Dermis blood vessel endothelial cell (primary cell): ENCODE measurements at regions not wholly inside any gene's neighbourhood (a gene's known extent, or its start where the extent isn't known, plus 50 kb on each side); places are given as distances from the start of the nearest gene placed in this dataset.
"Not testable (repeated sequence)": the region's sequence is repeated elsewhere in the genome, so short reads cannot be mapped to it uniquely, and the experiment has no call there.

Source experiments
- DNase-seq: peaks from one replicate; pipeline ENCODE4 v3.0.0; 2010

GRCh38 chr10:62498271-62498670 lies 124.1 kb downstream of the ZNF365 start:
- DNase-seq, result no peak

- DNase-seq, result not testable (repeated sequence)
These were observed 125.9 kb downstream of the ZNF365 start for GRCh38 chr10:62500116-62500515.

GRCh38 chr10:62501547-62501946 lies 127.4 kb downstream of the ZNF365 start:
- no peak for DNase-seq

GRCh38 chr10:62502995-62503613 lies 128.9 kb downstream of the ZNF365 start:
- no peak for DNase-seq

GRCh38 chr10:62503872-62504271 lies 129.7 kb downstream of the ZNF365 start:
- DNase-seq, result no peak

- DNase-seq, result no peak
These were observed 132.2 kb downstream of the ZNF365 start for GRCh38 chr10:62506371-62506770.

- DNase-seq, result no peak
These were observed 137.1 kb downstream of the ZNF365 start for GRCh38 chr10:62511238-62511637.

- DNase-seq, result no peak
These were observed 137.5 kb downstream of the ZNF365 start for GRCh38 chr10:62511656-62512055.

- DNase-seq, result no peak
These were observed 138.7 kb downstream of the ZNF365 start for GRCh38 chr10:62512732-62513475.

GRCh38 chr10:62514079-62514693 lies 140.0 kb downstream of the ZNF365 start:
- DNase-seq, result no peak

GRCh38 chr10:62517252-62517651 lies 143.1 kb downstream of the ZNF365 start:
- no peak for DNase-seq

GRCh38 chr10:62527019-62527827 lies 153.1 kb downstream of the ZNF365 start:
- DNase-seq, result no peak

GRCh38 chr10:62528441-62528840 lies 154.3 kb downstream of the ZNF365 start:
- DNase-seq, result no peak

- DNase-seq, result no peak
These were observed 155.2 kb downstream of the ZNF365 start for GRCh38 chr10:62529396-62529795.

- no peak for DNase-seq
These were observed 159.9 kb downstream of the ZNF365 start for GRCh38 chr10:62534031-62534430.

GRCh38 chr10:62538606-62539005 lies 164.4 kb downstream of the ZNF365 start:
- DNase-seq, result no peak

- DNase-seq, result no peak
These were observed 166.2 kb downstream of the ZNF365 start for GRCh38 chr10:62540389-62540788.

- no peak for DNase-seq
These were observed 167.6 kb downstream of the ZNF365 start for GRCh38 chr10:62541811-62542210.

- DNase-seq, result no peak
These were observed 169.6 kb downstream of the ZNF365 start for GRCh38 chr10:62543571-62544355.

- peak; percentile 15 for DNase-seq
These were observed 171.2 kb downstream of the ZNF365 start for GRCh38 chr10:62545160-62546066.

- no peak for DNase-seq
These were observed 174.5 kb downstream of the ZNF365 start for GRCh38 chr10:62548686-62549085.
